ENCODE measurements at regions not wholly inside any gene's neighbourhood (a gene's known extent, or its start where the extent isn't known, plus 50 kb on each side); places are given as distances from the start of the nearest gene placed in this dataset.

DNA sequence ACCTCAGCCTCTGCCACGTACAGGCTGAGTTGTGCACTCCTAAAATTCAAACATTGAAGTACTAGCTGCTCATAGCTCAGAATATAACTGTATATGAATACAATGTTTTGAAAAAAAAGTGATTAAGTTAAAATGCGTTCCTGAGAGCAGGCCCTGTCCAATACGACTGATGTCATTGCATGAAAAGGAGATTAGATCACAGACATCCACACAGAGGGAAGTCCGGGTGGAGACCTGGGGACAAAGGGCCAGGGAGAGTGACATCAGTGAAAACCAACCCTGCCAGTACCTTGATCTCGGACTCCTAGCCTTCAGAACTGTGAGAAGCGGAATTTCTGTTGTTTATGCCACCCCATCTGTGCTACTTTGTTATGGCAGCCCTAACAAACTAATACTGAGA lies 311.4 kb upstream of the NR2F2 start:
- DNase-seq: no peak
- ATAC-seq: no peak

DNA sequence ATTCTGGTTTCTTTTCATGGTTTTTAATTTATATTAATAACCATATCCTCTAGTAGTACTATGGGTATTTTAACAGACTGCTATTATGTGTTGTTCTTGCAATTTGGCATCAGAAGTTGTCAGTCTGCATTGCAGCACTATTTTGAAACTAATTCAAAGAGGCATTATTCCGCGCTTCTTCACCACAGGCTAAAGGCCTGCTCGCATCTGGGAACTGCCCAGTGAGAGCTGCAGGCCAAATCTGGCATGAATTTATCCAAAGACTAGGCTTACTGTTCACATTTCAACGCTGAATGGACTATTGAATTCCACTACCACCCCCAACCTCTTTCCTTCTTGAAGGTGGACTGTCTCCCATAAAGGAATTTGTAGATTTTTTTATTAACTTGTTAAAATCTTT lies 310.4 kb upstream of the NR2F2 start:
- no peak for ATAC-seq
- no peak for DNase-seq

DNA sequence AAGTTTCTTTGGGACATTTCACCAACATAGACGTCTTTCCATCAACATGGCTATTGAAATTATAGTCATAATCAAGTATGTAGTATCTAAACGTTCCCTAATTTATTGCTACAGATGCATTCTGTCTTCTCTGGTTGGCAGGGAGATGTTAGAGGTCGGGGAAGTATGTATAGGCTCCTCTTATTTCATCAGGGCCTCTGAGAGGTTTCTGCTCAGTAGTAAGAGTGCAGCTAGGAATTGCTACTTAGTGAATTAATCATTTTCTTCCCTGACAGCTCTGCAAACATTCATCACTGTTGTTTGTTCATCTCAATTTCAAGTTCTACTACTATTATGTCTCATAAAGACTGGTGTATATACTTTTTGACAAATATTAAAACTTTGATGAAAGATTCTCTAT lies 309.7 kb upstream of the NR2F2 start:
- no peak for DNase-seq
- ATAC-seq: no peak

DNA sequence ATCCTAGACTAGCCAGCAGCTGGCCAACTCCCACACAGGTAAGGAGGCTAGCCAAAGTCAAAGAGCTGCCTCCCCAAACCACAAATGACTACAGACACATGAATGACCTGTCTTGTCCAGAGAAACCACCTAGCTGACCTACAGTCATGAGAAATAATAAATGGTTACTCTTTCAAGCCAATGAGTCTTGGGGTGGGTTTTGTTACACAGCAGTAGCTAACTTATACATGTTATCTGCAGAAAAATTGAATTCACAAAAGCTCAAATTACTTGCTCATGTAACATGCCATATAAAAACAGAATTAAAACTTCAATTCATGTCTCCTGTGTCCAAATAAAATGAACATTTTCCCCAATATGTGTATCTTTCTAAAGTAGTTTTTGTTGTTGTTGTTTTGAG lies 307.4 kb upstream of the NR2F2 start:
- DNase-seq: no peak
- no peak for ATAC-seq

DNA sequence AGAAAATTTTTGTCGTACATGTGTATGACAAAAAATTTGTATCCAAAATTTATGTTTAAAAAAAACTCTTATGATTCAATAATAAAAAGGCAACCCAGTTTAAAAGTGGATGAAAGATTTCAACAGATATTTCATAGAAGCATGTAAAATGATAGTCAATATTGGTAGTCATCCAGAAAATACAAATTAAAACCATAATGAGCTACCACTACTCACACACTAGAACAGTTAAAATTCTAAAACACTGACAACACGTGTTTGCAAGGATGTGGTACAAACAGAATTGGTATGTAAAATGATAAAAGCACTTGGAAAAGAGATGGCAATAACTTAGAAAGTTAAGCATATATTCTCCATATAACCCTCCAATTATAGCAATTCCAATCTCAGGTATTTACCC lies 303.0 kb upstream of the NR2F2 start:
- no peak for ATAC-seq
- DNase-seq: no peak

DNA sequence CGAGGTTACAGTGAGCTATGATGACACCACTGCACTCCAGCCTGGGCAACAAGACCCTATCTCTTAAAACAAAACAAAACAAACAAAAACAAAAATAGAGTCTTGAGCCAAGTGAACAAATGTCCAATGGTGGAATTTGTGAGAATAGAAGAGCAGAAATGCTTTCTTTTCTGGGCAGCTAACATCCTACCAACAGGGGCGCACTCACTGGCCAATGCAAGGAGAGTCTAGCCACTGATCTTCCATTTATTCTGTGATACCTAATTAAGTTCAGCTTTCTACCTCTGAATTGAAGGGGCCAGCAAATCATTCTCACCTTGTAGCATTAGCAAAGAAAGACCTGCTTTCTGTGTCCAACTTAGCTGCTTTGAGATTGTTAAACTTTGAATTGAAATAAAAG lies 301.9 kb upstream of the NR2F2 start:
- DNase-seq: no peak
- no peak for ATAC-seq

DNA sequence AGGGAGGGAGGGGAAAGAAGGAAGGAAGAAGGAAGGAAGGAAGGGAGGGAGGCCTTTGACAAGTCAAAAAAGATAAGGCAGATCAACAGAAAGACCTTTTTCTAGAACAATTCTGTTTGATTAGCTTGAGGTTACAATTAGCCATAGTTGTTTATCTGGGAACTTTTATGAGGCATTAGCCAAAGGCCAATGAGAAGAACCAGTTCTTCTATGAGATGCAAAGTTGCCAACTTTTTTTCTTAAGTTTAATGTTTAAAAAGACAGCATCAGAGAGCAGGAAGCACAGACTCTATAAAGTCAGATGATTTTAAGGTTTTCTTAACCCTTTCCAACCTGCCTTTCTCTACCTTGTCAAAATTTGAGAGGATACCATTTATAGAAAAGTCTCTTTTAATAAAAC lies 301.3 kb upstream of the NR2F2 start:
- ATAC-seq: no peak

DNA sequence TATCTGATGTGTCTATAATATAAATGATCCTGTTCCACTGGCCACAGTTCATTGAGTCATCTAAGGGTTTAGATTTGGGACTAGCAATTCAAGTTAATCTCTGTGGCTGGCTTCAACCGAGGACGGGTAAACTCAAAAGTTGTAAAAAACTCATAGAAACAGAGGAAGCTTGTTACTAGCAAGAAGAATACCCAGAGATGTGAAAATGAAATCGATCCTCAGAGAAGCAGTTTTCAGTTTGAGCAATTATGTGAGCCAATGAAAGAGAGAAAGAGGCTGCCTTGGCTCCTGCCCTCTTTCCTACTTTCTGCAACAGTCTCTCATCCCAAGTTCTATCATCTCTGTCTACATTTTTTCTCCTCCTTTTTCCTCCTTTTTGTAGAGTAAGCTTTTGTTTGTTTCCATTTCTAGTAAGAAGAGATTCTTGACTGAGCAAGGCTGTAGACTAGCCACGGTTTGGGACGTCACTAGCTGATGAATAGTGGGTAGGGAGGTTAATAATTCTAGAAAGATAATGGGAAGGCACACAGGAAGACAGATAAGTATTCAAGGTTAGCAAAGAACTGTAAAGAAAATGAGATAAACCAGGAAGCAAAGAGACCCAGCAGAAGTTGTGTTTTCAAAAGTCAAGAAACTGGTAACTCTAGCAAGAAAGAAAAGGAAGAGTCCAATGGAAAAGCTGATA lies 298.9 kb upstream of the NR2F2 start:
- ATAC-seq (no peak), DNase-seq (no peak)

More for the DNA sequence above, 301.3 kb upstream of the NR2F2 start:
- DNase-seq: no peak

DNA sequence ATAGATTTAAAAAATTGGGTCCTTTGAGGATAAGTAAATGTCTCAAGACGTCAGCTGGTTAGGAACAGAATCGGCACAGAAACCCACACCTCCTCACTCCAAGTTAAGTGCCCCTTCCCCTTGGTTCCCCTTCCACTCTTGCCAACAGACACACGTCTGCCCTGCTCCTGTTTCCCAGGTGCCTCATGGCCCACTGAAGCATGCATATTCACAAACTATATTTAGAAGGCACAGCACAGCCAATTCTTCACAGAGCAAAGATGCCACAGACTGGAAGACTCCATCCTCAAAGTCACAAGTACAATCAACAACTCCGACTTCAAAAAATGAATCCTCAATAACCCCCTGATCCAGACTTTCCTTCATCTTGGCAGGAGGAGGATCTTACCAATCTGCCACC lies 295.4 kb upstream of the NR2F2 start:
- DNase-seq (no peak), ATAC-seq (no peak)

DNA sequence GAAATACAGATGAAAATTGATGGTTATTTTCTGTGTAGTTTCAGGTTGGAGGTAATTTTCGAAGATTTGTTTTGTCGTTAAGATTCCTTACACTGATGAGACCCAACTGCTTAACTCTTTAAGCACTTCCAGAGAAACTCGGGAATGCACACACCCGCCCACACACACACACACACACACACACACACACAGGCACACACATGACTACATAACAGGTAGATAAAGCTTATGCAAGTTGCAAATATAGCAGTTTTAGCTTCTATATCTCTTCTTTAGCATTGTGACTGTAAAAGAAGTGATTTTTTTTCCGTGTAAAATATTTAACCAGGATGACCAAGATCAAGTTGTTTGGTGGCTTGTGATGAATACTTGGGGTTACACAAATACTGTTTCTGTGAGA lies 294.9 kb upstream of the NR2F2 start:
- no peak for DNase-seq
- no peak for ATAC-seq

DNA sequence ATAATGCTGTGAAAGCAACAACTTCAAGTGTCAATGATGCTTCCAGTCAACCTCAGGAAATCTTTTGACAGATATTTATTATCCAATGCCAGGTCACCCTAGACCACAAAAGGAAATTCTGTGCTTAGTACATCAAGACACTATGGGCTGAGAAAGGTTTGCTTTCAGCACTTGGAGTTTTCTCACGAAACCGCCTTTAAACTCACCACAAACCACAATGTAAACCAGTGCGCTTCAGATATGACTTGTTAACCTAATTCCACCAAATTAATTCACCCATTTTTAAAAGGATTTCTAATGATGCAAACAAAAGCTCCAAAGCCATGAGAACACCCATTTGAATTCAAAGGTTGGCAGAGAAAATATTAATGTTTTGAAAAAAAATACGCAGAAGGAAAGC lies 292.9 kb upstream of the NR2F2 start:
- ATAC-seq: no peak
- no peak for DNase-seq

DNA sequence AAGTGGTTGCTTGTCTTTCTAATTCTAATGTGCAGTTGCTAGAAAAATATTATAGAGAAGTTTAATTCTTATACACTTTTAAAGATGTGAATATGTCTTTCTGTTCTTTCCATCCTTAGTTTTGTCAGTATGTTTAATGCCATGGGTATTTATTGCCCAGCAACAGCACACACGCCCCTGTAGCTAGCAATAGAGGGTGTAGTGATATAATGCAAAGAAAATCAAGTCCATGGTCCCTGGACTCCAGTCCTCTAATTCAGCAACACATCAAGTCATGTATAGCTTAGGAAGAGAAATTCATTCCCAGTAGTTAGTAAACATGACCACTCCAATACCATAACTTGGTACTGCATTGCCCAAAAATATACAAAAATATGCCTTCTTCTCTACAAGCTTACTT lies 292.4 kb upstream of the NR2F2 start:
- ATAC-seq (no peak), DNase-seq (no peak)

DNA sequence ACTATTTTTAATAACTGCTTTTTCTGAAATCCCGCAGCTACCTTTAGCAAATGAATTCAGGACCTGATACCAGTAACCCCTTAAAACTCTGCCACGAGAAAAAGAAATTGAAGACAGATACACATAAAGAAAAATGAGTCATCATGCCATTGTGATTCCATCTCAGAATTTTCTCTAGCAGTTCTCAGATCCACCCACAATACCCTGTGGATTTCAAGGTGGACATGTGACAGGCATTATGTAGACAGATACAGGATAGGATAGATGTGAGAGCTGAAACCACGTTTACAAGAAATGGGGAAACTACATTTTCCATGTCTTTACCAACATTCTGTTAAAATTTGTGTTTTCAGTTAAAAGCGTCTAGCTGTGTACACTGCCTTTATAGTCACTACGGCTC lies 291.9 kb upstream of the NR2F2 start:
- ATAC-seq (no peak), DNase-seq (no peak)

DNA sequence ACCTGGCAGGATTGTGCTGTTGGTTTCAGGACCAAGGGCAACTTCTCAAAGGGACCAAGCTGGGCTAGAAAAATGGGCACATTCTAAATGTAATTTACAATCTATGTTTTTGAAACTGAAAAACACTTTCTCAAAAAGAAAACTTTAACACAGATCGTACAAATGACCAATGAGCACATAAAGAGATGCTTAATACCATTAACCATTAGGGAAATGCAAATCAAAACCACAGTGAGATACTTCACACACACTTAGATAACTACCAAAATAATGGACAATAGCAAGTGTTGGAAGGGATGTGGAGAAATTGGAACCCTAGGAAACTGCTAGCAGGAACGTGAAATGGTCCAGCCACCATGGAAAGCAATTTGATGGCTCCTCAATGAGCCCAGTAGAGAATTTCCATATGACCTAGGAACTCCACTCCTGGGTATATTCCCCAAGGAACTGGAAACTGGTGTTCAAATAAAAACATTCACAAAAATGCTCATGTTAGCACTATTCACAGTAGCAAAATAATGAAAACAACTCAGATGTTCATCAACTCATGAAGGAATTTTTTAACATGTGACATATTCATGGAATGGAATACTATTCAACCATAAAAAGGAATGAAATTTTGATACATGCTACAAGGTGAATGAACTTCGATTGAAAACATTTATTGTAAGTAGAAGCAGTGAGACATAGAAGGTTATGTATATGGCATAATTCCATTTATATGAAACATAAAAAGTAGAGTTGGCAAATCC lies 288.3 kb upstream of the NR2F2 start:
- DNase-seq (no peak), ATAC-seq (no peak)

DNA sequence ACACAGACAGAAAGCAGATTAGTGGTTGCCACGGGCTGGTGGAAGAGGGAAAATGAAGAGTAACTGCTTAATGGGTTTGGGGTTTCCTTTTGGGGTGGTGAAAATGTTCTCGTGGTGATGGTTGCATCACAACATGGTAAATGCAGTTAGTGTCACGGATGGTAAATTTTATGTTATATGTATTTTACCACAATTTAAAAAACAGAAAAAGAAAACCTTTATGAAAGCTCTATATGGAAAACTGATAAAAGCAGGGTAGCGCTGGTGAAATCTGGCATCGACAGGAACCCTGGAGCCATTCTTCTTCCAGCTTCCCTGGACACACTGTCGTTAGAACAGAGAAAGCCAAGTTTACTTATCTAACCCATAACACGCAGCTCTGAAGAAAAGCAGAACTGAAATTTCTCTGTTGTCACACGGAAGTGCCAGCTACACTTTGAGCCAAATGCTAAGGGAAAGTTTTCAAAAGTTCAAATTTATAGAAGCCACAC lies 287.7 kb upstream of the NR2F2 start:
- DNase-seq (no peak), ATAC-seq (no peak)

DNA sequence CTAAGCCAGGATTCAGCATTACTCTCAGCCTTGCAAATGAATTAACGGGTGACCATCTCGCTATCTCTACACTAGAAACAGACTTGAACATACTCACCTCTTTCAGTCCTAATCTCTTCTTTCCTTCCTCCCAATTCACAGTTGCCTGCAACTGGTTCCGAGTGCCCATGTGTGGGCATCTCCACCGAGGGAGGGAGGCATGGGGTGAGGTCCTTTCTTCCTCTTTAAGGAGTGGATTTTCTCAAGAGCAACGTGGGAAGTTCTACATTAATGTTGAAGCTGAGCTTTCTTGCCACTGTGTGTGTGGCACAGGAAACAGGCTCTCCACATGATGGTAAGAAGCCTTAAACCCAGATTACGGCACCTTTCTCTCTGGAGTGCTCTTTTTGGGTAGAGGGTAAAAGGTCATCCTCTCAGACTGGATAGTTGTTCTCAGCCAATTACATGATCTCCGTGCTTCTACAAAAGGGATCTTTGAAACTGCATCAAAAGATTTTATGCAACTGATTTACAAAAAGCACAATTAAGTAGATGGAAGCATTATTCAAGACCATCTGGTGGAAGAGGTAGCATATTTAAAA lies 286.8 kb upstream of the NR2F2 start:
- no peak for ATAC-seq
- DNase-seq: no peak

DNA sequence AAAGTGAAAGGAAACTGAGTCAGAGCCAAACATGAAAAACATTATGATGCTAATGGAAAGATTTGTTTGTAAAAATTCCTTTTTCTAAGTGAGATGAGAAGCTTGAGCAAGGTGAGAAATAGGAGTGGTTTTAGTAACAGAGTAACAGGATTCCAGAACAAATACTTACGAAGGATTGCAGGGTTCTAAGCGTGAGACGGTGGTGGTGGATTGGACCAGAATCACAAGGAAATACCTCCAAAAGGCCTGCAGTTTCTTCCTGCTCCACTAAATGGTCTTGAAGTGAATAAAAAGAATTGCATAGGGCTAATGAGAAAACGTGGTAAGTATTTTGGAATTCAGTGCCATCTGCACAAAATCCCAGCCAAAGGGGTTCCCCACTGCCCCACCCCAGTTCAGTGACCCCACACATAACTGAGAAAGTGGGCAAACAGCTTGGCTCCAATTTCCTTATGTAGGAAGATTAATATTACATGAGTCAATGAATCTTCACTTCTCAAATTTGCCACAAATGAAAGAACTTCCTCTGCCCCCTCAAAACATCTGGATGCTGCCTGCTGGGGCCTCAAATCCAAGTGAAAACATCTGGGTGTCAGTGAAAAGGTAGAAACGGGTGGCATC lies 283.8 kb upstream of the NR2F2 start:
- DNase-seq (no peak), ATAC-seq (no peak)

DNA sequence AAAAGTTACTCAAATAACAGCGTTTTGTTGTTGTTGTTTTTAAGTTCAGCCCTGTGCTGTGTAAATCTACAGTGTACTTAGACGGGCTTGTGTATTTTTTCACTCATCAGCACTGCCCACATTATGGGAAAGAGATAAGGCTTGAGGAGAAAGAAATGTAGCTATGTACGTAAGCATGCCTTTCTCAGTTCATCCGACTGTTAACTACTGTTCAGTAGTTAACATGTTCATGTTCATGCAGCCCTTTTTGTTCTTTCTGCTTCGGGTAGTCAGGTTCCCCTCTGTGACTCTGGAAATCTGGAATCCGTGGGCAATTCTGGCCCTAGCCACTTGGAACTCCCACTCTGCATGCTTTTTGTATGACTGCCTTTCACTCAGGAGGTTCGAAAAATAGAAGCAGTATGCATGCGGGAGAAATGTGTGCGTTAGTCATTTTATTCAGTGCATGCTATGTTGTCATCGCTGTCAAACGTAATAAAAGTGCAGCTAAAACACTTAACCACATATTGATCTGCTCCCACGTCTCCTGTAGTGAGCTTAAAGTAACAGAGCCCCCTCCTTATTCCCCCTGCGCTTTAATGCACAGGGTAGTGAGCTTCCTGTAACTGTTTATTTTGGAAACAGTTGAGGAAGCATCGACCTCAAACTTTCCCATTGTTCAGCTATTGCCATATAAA lies 283.1 kb upstream of the NR2F2 start:
- DNase-seq (no peak), ATAC-seq (no peak)

DNA sequence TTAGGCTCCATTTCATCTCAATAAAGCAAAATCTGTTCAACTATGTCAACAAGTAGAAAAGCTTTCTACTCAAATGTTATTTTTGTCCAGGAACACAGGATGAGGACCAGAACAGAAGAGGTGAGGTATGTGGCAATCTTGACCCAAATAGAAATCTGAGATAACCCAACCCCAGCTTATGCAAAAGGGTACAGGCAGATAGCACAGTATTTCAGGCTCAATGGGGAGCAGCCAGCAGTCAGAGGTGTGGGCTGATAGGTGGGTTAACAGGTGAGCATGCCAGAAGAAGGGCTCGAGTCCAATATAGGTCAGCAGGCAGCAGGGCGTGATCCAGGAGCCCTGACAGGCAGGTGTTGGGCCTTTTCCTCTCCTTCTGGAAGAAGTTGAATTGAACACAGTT lies 281.2 kb upstream of the NR2F2 start:
- DNase-seq (no peak), ATAC-seq (no peak)

DNA sequence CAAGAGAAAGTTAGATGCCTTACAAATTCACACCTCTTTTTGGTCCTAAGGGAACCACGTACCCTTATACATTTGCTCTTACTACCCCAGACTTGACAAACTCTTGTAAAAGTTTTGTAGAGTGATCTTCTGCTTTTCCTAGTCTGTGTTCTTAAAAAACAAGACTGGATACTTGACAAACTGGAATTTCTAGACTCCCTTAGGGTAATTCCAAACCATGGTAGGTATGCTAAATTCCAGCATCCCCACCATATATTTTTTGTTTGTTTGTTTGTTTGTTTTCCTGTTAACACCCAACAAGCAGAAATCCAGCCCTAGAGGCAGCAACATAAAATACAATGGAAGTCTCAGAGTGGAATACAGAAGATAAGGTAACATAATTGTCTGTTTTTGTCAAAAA lies 280.7 kb upstream of the NR2F2 start:
- no peak for DNase-seq

DNA sequence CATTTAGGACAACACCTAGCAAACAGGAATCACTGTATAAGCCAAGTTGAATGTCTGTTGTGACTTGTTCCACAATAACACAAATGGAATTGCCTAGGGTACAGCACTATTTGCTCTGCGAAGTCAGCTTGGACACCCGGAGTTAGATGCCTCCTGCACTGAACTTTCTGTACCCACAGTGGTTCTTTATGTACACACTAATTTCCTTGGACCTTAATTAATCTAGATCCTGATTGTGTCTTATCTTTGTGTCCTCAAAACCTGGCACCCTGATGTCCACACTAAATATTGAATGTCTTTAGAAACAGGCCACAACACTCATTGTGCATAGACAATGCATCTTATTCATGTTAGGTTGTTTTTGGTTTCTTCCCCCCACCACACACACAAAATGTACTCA lies 278.9 kb upstream of the NR2F2 start:
- DNase-seq (no peak), ATAC-seq (no peak)

More for the DNA sequence above, 280.7 kb upstream of the NR2F2 start:
- ATAC-seq: no peak

DNA sequence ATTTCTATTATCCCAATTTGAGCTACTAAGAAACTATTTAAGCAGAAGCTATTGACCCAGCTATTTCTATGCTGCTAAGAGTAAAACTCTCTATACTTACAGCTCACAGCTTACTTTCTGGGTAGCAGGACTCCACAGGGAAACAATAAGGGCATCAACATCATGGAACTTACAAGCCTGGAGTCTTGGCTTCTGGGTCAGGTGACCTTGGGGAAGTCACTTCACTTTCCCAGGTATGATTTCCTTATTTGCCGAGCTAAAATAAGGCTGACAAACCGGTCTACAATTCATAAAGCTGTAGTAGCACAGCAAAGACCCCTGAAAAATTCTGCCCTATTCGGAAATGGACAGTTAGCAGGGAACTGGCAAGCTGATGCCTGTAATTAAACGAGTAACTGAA lies 278.3 kb upstream of the NR2F2 start:
- DNase-seq (no peak), ATAC-seq (no peak)

DNA sequence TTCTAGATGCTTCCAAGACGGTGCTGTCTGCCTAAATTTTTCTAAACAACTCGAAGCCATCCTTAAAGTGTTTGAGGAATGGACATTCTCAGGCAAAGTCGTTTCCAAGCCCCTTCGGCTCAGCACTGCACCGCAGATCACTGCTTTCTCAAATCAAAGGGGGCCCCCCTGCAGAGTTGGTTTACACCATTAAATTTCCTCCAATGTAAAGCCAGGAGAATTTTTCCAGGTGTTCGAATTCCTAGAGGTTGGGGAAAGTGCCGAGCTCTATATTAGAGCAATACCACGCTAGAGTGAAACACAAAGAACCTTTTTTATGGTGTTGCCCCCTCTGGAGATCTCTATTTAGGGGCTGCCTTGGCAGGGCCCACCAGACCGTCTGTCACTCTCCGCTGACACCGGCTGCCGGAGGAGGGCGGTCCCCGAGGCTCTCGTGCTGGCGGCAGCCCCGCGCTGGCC lies 277.9 kb upstream of the NR2F2 start:
- no peak for DNase-seq
- ATAC-seq: no peak
